Activated T-helper 17 cell treated with anti-CD3 and anti-CD28 coated beads, Interleukin-2, amount 50 U/mL, for 72 hours (primary cell): ENCODE measurements at regions not wholly inside any gene's neighbourhood (a gene's known extent, or its start where the extent isn't known, plus 50 kb on each side); places are given as distances from the start of the nearest gene placed in this dataset.
"Not testable (repeated sequence)": the region's sequence is repeated elsewhere in the genome, so short reads cannot be mapped to it uniquely, and the experiment has no call there.

Experiments
- ATAC-seq: fragments of 150-1000 bp; cut with Tn5 transposase; replicated peaks from 2 replicates; pipeline ENCODE4 v1.10.0; 2021; ENCODE audit warnings: mild to moderate bottlenecking, moderate library complexity
- H3K27ac Mint-ChIP-seq: one replicate; pipeline ENCODE4 v1.8.0; 2022; ENCODE audit warnings: mixed read lengths
- H3K27me3 Mint-ChIP-seq: one replicate; pipeline ENCODE4 v1.8.0; 2022; ENCODE audit warnings: mixed read lengths
- H3K36me3 Mint-ChIP-seq: one replicate; pipeline ENCODE4 v1.8.0; 2022; ENCODE audit warnings: low read depth, mild to moderate bottlenecking, mixed read lengths
- H3K4me1 Mint-ChIP-seq: one replicate; pipeline ENCODE4 v1.8.0; 2022; ENCODE audit warnings: mixed read lengths
- H3K4me3 Mint-ChIP-seq: one replicate; pipeline ENCODE4 v1.8.0; 2022; ENCODE audit warnings: mild to moderate bottlenecking, mixed read lengths
- H3K9me3 Mint-ChIP-seq: one replicate; pipeline ENCODE4 v1.8.0; 2022; ENCODE audit warnings: mixed read lengths

GRCh38 chrY:21782174-21782860 is 112.0 kb downstream of the RBMY1D start:
- not testable (repeated sequence) for H3K4me1 Mint-ChIP-seq, H3K27ac Mint-ChIP-seq, H3K27me3 Mint-ChIP-seq, H3K4me3 Mint-ChIP-seq, H3K9me3 Mint-ChIP-seq, ATAC-seq, H3K36me3 Mint-ChIP-seq

GRCh38 chrY:21813484-21814233 is 80.7 kb downstream of the RBMY1D start:
- no peaks in the 10 kb centered on the region for H3K4me1 Mint-ChIP-seq
- peaks cover 3% of the 10 kb centered on the region for H3K27me3 Mint-ChIP-seq
- no peak overlapping the region for H3K4me3 Mint-ChIP-seq
- ATAC-seq = peak; percentile 35
- H3K36me3 Mint-ChIP-seq = no peaks in the 10 kb centered on the region
- H3K9me3 Mint-ChIP-seq = no peaks in the 10 kb centered on the region
- no peak overlapping the region for H3K27ac Mint-ChIP-seq

DNA sequence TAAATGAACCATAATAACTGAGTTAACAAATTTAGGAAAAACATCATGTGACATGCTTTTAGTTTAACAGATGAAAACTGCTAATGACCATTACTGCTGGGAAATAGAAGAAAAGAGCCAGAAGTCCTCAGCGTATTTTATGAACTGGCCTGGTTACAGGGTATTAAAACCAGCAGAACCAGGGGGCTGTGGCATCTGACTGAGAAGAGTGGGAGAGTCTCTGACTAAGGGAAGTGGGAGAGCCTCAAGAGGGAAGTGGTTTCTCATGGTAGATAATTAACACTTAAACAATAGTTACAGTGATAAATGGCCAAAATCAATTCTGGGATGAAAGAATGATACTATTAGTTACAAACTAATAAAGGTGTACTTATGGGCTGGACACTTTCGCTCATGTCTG is 79.8 kb downstream of the RBMY1D start:
- Mint-ChIP-seq H3K27me3 (peaks cover 3% of the 10 kb centered on the region), H3K4me1 (no peaks in the 10 kb centered on the region), H3K9me3 (no peaks in the 10 kb centered on the region), H3K27ac (no peak overlapping the region), H3K36me3 (no peaks in the 10 kb centered on the region), H3K4me3 (no peak overlapping the region)
- ATAC-seq = no peak

DNA sequence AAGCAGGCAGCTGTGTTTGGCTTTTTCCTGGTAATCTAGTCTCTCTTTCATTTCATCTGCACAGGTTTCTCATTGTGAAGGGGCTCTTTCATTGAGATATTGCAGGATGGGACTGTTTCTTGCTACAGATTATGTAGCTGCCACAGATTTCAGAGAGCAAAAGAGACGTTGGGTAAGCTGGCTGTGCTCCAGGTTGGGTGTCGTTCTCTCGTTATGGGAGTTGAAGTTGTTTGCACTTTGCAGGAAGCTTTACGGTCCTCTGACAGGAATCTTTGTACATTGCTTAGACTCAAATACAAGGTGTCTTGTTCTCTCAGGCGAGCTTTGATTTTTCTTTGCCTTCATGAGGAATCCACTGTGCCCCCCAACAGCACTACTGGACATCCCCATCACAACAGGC is 72.4 kb downstream of the RBMY1D start:
- Mint-ChIP-seq H3K4me1 (no peaks in the 10 kb centered on the region), H3K9me3 (no peaks in the 10 kb centered on the region), H3K27me3 (no peaks in the 10 kb centered on the region), H3K36me3 (no peaks in the 10 kb centered on the region), H3K4me3 (no peak overlapping the region), H3K27ac (no peak overlapping the region)
- ATAC-seq = no peak

DNA sequence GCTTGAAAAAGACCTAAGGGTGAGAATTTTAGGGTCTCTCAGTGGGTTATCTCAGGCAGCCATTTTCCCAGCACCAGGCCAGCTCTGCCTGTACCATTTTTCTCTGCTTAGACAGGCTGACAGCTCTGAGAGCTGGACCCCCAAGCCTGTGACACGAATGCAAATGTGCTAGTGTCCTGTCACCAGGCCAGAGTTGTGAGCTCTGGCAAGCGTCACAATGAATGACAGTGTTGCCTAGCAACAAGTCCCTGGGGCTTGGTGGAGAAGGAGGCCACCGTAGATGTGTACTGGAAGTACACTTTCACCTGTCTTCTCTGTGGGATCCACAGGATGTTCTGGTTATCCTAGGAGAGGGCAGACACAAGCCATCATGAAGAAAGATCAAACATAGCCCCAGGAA is 66.7 kb downstream of the RBMY1D start:
- Mint-ChIP-seq H3K9me3 (no peaks in the 10 kb centered on the region), H3K36me3 (no peaks in the 10 kb centered on the region), H3K4me1 (no peaks in the 10 kb centered on the region), H3K27ac (no peak overlapping the region), H3K4me3 (no peak overlapping the region), H3K27me3 (no peaks in the 10 kb centered on the region)
- no peak for ATAC-seq
